Activated B cell treated with CpG ODN at 0.5 μM for 24 hours (primary cell): ENCODE measurements at regions not wholly inside any gene's neighbourhood (a gene's known extent, or its start where the extent isn't known, plus 50 kb on each side); places are given as distances from the start of the nearest gene placed in this dataset.

Experiments
- ATAC-seq: fragments of 200-7000 bp; cut with Tn5 transposase; one replicate; pipeline ENCODE4 v1.10.0; 2021; ENCODE audit warnings: low read depth, mild to moderate bottlenecking, moderate library complexity
- CTCF ChIA-PET: fragments of 350-600 bp; sonication (Branson Sonifier 250); formaldehyde crosslinking; loops from one replicate; lab custom pipeline; 2021; ENCODE audit warnings: antibody characterized with exemption; lab: Charles Lee
- POLR2A ChIA-PET: fragments of 350-600 bp; sonication (Branson Sonifier 250); formaldehyde crosslinking; loops from one replicate; lab custom pipeline; 2021; ENCODE audit warnings: antibody characterized with exemption; lab: Charles Lee
- DNase-seq: peaks from one replicate; pipeline ENCODE4 v3.0.0; 2022
- H3K27ac Mint-ChIP-seq: one replicate; pipeline ENCODE4 v1.8.0; 2020; ENCODE audit warnings: mixed read lengths
- H3K27me3 Mint-ChIP-seq: one replicate; pipeline ENCODE4 v1.8.0; 2021; ENCODE audit warnings: mixed read lengths
- H3K36me3 Mint-ChIP-seq: one replicate; pipeline ENCODE4 v1.8.0; 2021; ENCODE audit warnings: low read depth, mixed read lengths
- H3K4me1 Mint-ChIP-seq: one replicate; pipeline ENCODE4 v1.8.0; 2021; ENCODE audit warnings: mixed read lengths
- H3K4me3 Mint-ChIP-seq: one replicate; pipeline ENCODE4 v1.8.0; 2020; ENCODE audit warnings: mild to moderate bottlenecking, mixed read lengths
- H3K9me3 Mint-ChIP-seq: one replicate; pipeline ENCODE4 v1.8.0; 2020; ENCODE audit warnings: mixed read lengths
- intact Hi-C: fragments of 100-400 bp; cut with micrococcal nuclease; formaldehyde crosslinking; loops from one replicate; pipeline ENCODE4 v1.15.1; 2024
- TF ChIP-seq, protein P1 (sequence below): fragments of 200-600 bp; IDR thresholded peaks from one replicate; pipeline ENCODE4 v1.8.0; 2022; ENCODE audit warnings: antibody characterized with exemption, mild to moderate bottlenecking

DNA sequence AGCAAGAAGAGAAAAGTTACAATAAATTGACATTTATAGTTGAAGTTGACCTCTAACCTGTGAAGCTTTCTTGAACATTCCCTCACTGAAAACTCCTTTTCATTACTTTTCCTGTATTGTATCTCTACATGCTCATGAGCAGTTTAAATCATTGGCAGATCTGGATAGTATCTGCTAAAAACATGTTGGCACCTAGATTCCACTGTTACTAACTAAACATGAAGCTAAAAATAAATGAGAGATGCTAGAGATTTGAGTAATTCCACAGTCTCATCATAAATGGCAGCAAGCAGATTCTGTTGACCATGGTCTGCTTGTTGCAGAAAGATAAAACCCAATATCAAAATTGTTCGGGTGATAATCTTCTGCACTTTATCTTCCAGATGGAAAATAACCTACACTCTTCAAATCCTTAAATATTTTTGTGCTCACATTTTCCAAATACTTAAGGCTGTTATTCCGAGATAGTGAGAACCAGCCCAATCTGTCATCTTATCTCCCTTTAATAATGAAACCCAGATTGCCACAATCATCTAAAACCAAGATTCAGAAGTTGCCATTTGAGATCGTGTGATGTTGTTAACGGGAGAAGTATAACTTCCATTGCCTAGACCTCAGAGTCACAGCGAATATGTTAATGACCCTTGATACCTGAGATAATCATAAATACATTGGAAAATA, 171.0 kb upstream of the DAAM1 start:
- TF ChIP-seq, protein P1, sequence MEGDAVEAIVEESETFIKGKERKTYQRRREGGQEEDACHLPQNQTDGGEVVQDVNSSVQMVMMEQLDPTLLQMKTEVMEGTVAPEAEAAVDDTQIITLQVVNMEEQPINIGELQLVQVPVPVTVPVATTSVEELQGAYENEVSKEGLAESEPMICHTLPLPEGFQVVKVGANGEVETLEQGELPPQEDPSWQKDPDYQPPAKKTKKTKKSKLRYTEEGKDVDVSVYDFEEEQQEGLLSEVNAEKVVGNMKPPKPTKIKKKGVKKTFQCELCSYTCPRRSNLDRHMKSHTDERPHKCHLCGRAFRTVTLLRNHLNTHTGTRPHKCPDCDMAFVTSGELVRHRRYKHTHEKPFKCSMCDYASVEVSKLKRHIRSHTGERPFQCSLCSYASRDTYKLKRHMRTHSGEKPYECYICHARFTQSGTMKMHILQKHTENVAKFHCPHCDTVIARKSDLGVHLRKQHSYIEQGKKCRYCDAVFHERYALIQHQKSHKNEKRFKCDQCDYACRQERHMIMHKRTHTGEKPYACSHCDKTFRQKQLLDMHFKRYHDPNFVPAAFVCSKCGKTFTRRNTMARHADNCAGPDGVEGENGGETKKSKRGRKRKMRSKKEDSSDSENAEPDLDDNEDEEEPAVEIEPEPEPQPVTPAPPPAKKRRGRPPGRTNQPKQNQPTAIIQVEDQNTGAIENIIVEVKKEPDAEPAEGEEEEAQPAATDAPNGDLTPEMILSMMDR = no peak
- H3K4me1 Mint-ChIP-seq = no peaks in the 10 kb centered on the region
- H3K27ac Mint-ChIP-seq = no peak overlapping the region
- POLR2A ChIA-PET = interaction anchor here (0.6 kb wide), 1 partner anchor 658 kb away, joined by 3 read pairs; no protein-coding TSS in a partner anchor
- intact Hi-C loops = no loop called here
- no peak overlapping the region for H3K4me3 Mint-ChIP-seq
- no peak for DNase-seq
- H3K36me3 Mint-ChIP-seq = no peaks in the 10 kb centered on the region
- no peak for ATAC-seq
- no peaks in the 10 kb centered on the region for H3K27me3 Mint-ChIP-seq
- H3K9me3 Mint-ChIP-seq = peaks cover 11% of the 10 kb centered on the region
- CTCF ChIA-PET = interaction anchor here (1.0 kb wide), 1 partner anchor 11 kb away, joined by 4 read pairs; no protein-coding TSS in a partner anchor

DNA sequence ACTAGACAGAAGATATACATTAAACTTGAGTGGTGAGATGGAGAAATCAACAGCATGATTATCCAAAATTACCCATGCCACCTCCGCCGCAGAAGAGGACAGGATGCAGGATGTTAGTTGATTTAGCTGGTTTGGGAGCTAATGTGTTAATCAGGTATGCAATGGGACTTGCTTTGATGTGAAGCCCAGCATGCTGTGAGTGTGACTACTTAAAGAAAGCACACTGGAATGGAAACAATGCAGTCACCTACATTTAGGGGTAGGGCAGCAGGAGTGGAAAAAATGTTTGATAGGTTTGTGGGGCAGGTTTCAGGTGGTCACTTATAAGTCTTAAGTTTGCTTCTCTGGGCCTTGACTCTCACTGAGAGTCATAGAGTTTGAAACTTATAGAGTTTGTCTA, 170.0 kb upstream of the DAAM1 start:
- Mint-ChIP-seq H3K27ac (no peak overlapping the region), H3K36me3 (no peaks in the 10 kb centered on the region), H3K27me3 (no peaks in the 10 kb centered on the region), H3K4me1 (no peaks in the 10 kb centered on the region), H3K9me3 (peaks cover 7% of the 10 kb centered on the region), H3K4me3 (no peak overlapping the region)
- no peak for DNase-seq
- ChIA-PET CTCF (interaction anchor here (0.8 to 1.3 kb wide), 2 partner anchors 379 to 517 kb away, joined by 3 to 4 read pairs; no protein-coding TSS in a partner anchor), POLR2A (interaction anchor here (0.5 kb wide), 1 partner anchor 1631 kb away, joined by 5 read pairs; no protein-coding TSS in a partner anchor)
- ATAC-seq = no peak
- TF ChIP-seq, protein P1 = no peak
- intact Hi-C loops = no loop called here

DNA sequence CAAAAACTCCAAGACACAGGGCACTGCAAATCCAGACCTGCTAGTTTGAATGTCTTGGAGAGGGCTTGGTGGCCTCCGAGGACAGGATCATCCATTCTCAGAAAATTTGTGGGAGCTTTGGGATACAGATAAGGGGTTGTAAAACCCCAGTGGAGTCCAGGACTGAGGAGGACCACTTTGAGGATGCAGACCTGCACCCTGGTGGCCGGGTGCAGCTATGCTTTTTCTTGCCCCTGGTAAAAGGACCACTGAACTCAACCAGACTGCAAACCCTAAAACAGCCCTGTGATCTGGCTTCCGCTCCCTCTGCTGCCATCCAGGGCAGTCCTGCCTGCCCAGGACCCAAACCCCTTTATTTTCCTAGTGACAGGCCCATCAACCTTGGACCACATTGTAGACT, 169.5 kb upstream of the DAAM1 start:
- no peaks in the 10 kb centered on the region for H3K36me3 Mint-ChIP-seq
- no peaks in the 10 kb centered on the region for H3K27me3 Mint-ChIP-seq
- TF ChIP-seq, protein P1 = no peak
- no peaks in the 10 kb centered on the region for H3K4me1 Mint-ChIP-seq
- DNase-seq (no peak), ATAC-seq (no peak)
- CTCF ChIA-PET = interaction anchor here (0.8 to 1.3 kb wide), 2 partner anchors 380 to 518 kb away, joined by 3 to 4 read pairs; no protein-coding TSS in a partner anchor
- intact Hi-C loops = no loop called here
- H3K27ac Mint-ChIP-seq = no peak overlapping the region
- no peak overlapping the region for H3K4me3 Mint-ChIP-seq
- POLR2A ChIA-PET = no interaction called here
- H3K9me3 Mint-ChIP-seq = peaks cover 3% of the 10 kb centered on the region

DNA sequence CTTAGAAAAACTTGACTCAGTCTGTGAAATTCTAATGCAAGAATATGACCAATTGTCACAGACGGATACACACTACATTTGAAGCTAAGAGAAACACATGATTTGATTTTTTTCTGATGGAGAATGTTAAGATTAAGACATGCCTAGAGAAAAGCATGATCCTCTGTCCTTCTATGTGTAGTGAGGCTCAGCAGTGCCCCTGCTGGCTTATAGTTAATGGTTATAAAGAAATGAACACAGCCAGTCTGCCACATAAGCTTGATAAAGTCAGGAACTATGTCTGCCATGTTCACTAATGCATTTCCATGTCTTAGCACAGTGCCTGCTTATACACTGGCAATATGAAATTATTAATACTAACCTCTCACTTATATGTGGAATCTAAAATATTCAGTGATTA, 168.1 kb upstream of the DAAM1 start:
- no peaks in the 10 kb centered on the region for H3K36me3 Mint-ChIP-seq
- H3K27me3 Mint-ChIP-seq = no peaks in the 10 kb centered on the region
- ATAC-seq (no peak), DNase-seq (no peak)
- H3K27ac Mint-ChIP-seq = no peak overlapping the region
- no peak overlapping the region for H3K4me3 Mint-ChIP-seq
- intact Hi-C loops = loop anchor here (1.0 kb wide), 1 partner anchor 519 kb away; no protein-coding TSS in a partner anchor
- TF ChIP-seq, protein P1 = no peak
- H3K9me3 Mint-ChIP-seq = no peaks in the 10 kb centered on the region
- POLR2A ChIA-PET = no interaction called here
- CTCF ChIA-PET = interaction anchor here (0.8 kb wide), 1 partner anchor 519 kb away, joined by 6 read pairs; no protein-coding TSS in a partner anchor
- H3K4me1 Mint-ChIP-seq = no peaks in the 10 kb centered on the region

DNA sequence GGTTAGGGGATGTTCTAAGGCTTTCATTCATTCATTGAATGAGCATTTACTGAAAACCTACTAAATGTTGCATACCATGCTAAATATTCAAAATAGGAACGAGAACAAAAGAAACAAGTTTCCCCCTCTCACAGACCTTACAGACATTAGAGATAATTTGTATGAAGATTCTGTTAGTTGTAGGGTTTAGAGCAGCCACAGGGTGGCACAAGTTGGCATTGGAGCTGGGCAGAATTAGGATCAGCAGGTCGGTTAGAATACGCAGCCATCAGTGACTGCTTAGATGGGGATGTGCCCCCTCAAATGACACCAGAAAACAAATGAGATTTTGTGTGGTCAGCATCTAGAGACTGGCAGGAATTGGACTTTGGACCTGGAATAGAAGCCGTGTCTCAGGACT, 166.3 kb upstream of the DAAM1 start:
- no peak for ATAC-seq
- H3K27ac Mint-ChIP-seq = no peak overlapping the region
- H3K9me3 Mint-ChIP-seq = no peaks in the 10 kb centered on the region
- intact Hi-C loops = no loop called here
- no peaks in the 10 kb centered on the region for H3K36me3 Mint-ChIP-seq
- no peak overlapping the region for H3K4me3 Mint-ChIP-seq
- peaks cover 7% of the 10 kb centered on the region for H3K27me3 Mint-ChIP-seq
- no peak for DNase-seq
- TF ChIP-seq, protein P1 = no peak
- POLR2A ChIA-PET = no interaction called here
- H3K4me1 Mint-ChIP-seq = no peaks in the 10 kb centered on the region
- CTCF ChIA-PET = interaction anchor here (1.2 kb wide), 1 partner anchor 521 kb away, joined by 4 read pairs; no protein-coding TSS in a partner anchor
